ENCODE measurements at regions not wholly inside any gene's neighbourhood (a gene's known extent, or its start where the extent isn't known, plus 50 kb on each side); places are given as distances from the start of the nearest gene placed in this dataset.

DNA sequence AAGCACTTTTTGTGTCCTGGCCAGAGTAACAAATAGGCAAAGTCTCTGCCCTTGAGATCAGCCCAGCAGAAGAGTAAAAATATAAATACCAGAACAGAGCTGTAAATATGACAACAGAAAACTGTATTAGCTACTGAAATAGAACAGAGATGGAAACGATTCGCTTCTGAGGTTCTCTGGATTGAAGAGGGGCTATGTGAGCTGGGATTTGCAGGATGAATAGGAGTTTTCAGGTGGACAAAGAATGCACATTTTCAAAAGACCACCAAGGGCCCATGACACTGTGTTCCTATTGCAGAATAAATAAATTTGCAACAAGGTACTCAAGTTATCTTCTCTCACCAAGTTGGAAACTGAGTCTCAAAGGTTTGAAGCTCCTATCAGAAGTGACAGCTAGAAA is 176.6 kb downstream of the BCL11B start:
- DNase-seq (ENCODE audit: low spot score), result no peak

DNA sequence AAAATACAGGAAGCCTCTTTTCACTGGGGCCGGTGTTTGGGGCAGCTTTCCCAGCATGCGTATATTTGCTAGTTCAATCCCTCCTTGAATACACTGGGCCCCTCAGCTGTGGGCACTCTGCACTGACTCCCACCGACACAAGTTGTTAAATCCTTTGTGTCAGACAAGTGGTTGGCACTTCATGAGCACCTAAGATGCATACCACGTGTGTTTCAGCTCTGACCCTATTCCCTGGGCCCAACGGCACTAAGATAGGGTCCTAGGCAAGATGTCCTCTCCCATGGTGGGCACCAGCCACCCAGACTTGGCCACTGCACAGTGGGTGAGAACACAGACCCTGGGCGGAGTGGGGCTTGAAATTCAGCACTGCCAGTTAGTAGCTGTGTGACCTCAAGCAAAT is 173.8 kb downstream of the BCL11B start:
- DNase-seq (ENCODE audit: low spot score), result no peak

DNA sequence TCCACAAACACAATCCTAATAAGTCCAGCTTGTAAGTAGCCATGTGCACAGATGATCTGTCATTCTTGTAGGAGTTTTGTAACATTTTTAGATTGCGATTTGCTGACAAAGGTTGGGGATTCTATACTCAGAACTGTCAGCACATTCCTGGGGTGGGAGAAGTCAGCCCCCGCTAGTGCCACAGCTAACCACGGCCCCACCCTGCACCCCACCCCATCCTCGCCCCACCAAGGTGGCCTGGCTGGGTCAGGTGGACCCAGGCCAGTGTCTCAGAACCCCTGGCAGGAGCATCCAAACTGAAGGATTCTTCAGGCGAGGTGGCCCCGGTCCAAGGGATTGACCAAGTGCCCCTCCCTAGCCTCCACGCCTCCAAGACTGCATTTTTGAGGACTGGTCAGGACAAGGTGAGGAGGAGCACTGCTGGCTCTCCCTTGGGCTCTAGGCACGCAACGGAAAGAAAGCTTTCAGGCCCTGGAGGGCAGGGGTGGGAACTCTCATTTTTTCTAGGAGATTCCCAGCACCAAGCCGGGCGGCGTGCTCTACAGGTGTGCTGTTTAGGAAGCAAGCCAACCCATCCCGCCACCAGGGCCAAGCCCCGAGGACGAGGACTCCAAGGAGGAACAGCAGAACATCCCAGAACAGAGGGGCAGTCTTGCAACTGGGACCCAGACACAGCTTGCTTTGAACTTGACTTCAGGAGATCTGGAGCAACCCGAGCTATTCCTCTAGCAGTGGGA is 172.8 kb downstream of the BCL11B start:
- DNase-seq (ENCODE audit: low spot score), result no peak

GRCh38 chr14:99100497-99101270 is 171.3 kb downstream of the BCL11B start:
- no peak for DNase-seq (ENCODE audit: low spot score)

DNA sequence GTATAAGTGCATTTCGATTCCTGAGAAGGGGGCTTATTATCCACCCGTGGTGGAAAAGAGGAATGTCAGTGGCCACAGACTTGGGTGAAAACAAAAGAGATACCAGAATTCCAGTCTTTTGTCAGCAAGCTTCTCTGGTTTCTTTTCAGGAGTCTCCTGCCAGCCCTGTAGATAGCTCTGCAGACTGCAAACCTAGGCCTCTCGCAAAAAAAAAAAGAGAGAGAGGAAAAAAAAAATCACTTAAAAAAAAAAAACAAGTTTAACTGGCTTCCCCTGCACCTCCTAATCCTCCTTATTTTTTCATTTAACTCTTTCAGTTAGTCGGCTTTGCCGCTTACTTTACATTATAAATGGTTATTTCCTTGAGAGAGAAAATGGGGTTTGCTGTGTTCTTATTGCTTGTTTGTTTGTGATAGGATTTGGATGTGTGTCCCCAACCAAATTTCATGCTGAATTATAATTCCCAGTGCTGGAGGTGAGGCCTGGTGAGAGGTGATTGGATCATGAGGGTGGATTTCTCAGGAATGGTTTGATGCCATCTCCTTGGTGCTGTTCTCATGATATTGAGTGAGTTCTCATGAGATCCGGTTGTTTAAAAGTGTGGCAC is 170.0 kb downstream of the BCL11B start:
- DNase-seq (ENCODE audit: low spot score), result no peak

- no peak for DNase-seq (ENCODE audit: low spot score)
Observed at GRCh38 chr14:99116741-99117295, 155.2 kb downstream of the BCL11B start.

DNA sequence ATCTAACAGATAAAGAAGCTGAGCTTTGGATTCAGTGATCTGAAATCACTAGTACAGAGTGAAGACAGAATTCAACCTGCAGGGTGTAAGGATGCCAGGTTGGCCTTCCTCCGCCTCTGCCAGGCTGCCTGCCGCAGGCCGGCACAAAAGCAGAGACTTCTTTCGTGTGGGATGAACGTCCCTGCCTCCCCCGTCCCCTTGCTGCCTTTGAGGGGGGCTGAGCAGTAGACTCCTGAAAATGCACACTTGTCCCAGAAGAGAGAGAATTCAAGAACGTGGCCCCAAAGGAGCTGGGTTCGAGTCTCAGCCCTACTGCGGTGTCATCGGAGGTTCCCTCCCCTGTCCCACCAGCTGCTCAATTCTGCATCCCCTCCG is 154.3 kb downstream of the BCL11B start:
- peak; percentile 57 for DNase-seq (ENCODE audit: low spot score)

GRCh38 chr14:99118046-99118721 is 153.8 kb downstream of the BCL11B start:
- peak; percentile 67 for DNase-seq (ENCODE audit: low spot score)

DNA sequence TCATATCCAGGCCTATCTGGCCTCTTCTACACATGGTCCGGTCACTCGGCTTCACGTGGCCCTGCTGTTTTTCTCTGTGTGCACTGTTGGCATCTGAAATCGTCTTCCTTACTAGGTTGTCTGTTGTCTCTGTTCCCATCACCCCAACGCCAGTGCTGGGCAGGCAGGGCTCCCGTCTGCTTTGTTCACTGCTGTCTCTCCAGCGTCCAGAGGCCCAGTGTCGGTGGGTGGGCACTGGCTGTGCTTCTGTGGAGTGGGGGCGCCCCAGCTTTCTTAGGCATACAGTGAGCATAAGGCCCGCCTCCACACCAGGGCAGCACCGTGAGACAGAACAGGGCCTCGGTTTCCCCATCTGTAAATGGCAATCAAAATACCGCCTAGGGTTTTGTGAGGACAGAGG is 153.1 kb downstream of the BCL11B start:
- no peak for DNase-seq (ENCODE audit: low spot score)

Data from left forelimb (tissue), 1 donor.